22Rv1 (cell line): ENCODE measurements at regions not wholly inside any gene's neighbourhood (a gene's known extent, or its start where the extent isn't known, plus 50 kb on each side); places are given as distances from the start of the nearest gene placed in this dataset.
"Not testable (repeated sequence)": the region's sequence is repeated elsewhere in the genome, so short reads cannot be mapped to it uniquely, and the experiment has no call there.

Experiments
- CTCF ChIP-seq: fragments of 450-650 bp; IDR thresholded peaks from 2 replicates; pipeline ENCODE4 v1.5.1; 2017; ENCODE audit warnings: mild to moderate bottlenecking
- ZFX ChIP-seq: fragments of 450-650 bp; IDR thresholded peaks from 2 replicates; pipeline ENCODE4 v1.6.1; 2017; ENCODE audit warnings: antibody characterized with exemption, borderline replicate concordance

GRCh38 chrX:1764883-1765364, 150.1 kb downstream of the ASMT start:
- TF ChIP-seq CTCF, ZFX: not testable (repeated sequence)
